ENCODE measurements at regions not wholly inside any gene's neighbourhood (a gene's known extent, or its start where the extent isn't known, plus 50 kb on each side); places are given as distances from the start of the nearest gene placed in this dataset.
A peak's percentile ranks its signal among the peaks of the same experiment; 100 is the strongest.

- Histone ChIP-seq H3K4me1 (no peaks in the 10 kb centered on the region), H3K27me3 (replicated peaks; ENCODE audit: control insufficient read depth, insufficient read depth, low read length) (no peaks in the 10 kb centered on the region), H3K9me3 (no peaks in the 10 kb centered on the region), H3K4me3 (ENCODE audit: low read depth, low read length) (no peak overlapping the region), H3K36me3 (ENCODE audit: control insufficient read depth, insufficient read depth, low read length) (no peaks in the 10 kb centered on the region)
- BruUV-seq (replicated peaks) = no TSS peak
- ChIA-PET POLR2A (no interaction called here), CTCF (no interaction called here)
- Mint-ChIP-seq H3K4me1 (ENCODE audit: low read depth, unreplicated experiment) (no peaks in the 10 kb centered on the region), H3K36me3 (ENCODE audit: insufficient read depth, unreplicated experiment) (no peaks in the 10 kb centered on the region), H3K9me3 (ENCODE audit: unreplicated experiment) (no peaks in the 10 kb centered on the region), H3K4me3 (ENCODE audit: unreplicated experiment) (no peak overlapping the region), H3K27me3 (ENCODE audit: insufficient read depth, unreplicated experiment) (no peaks in the 10 kb centered on the region), H3K27ac (ENCODE audit: unreplicated experiment) (no peak overlapping the region)
- no peak for TF ChIP-seq CTCF (IDR thresholded peaks at IDR 0.05; ENCODE audit: insufficient read depth in 1 of 2, low read depth in 1 of 2, low read length in 1 of 2, severe bottlenecking in 1 of 2, unreplicated experiment in 1 of 2)
- DNase-seq = no peak
- intact Hi-C loops (cut with micrococcal nuclease; ENCODE audit: unreplicated experiment) = loop anchor here (10.0 kb wide), 1 partner anchor 188 kb away; no protein-coding TSS in a partner anchor
Measured at GRCh38 chr12:58172433-58173073, 231.2 kb downstream of the ATP23 start.

DNA sequence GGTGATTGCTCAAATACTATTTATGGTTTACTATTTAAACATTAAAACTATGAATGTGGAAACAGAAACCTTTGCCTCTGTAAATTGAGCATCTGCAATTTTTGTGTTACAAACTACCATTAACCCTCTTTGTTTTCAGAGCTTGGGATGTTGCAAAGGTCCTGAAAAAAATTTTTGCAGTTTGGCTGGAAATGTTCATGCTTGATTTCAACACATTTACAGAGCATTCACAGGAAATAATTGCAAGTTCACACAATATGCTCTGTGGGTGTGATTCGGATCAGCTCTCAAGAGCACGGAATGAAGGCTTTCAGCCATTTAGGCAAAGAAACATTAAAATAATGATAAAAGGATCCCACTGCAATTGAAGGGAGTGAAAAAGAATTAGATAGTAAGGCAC is 232.9 kb downstream of the ATP23 start:
- no peaks in the 10 kb centered on the region for H3K36me3 Mint-ChIP-seq (ENCODE audit: insufficient read depth, unreplicated experiment)
- no peak for TF ChIP-seq CTCF (IDR thresholded peaks at IDR 0.05; ENCODE audit: insufficient read depth in 1 of 2, low read depth in 1 of 2, low read length in 1 of 2, severe bottlenecking in 1 of 2, unreplicated experiment in 1 of 2)
- H3K36me3 ChIP-seq (ENCODE audit: control insufficient read depth, insufficient read depth, low read length) = no peaks in the 10 kb centered on the region
- no peaks in the 10 kb centered on the region for H3K27me3 Mint-ChIP-seq (ENCODE audit: insufficient read depth, unreplicated experiment)
- no peaks in the 10 kb centered on the region for H3K27me3 ChIP-seq (replicated peaks; ENCODE audit: control insufficient read depth, insufficient read depth, low read length)
- no peak overlapping the region for H3K4me3 ChIP-seq (ENCODE audit: low read depth, low read length)
- H3K4me1 Mint-ChIP-seq (ENCODE audit: low read depth, unreplicated experiment) = no peaks in the 10 kb centered on the region
- no peak overlapping the region for H3K27ac Mint-ChIP-seq (ENCODE audit: unreplicated experiment)
- no peak for DNase-seq
- BruUV-seq (replicated peaks) = no TSS peak
- H3K9me3 Mint-ChIP-seq (ENCODE audit: unreplicated experiment) = no peaks in the 10 kb centered on the region
- intact Hi-C loops (cut with micrococcal nuclease; ENCODE audit: unreplicated experiment) = loop anchor here (10.0 kb wide), 1 partner anchor 190 kb away; no protein-coding TSS in a partner anchor
- H3K4me3 Mint-ChIP-seq (ENCODE audit: unreplicated experiment) = no peak overlapping the region
- POLR2A ChIA-PET = no interaction called here
- H3K4me1 ChIP-seq = no peaks in the 10 kb centered on the region
- no peaks in the 10 kb centered on the region for H3K9me3 ChIP-seq
- CTCF ChIA-PET = no interaction called here

DNA sequence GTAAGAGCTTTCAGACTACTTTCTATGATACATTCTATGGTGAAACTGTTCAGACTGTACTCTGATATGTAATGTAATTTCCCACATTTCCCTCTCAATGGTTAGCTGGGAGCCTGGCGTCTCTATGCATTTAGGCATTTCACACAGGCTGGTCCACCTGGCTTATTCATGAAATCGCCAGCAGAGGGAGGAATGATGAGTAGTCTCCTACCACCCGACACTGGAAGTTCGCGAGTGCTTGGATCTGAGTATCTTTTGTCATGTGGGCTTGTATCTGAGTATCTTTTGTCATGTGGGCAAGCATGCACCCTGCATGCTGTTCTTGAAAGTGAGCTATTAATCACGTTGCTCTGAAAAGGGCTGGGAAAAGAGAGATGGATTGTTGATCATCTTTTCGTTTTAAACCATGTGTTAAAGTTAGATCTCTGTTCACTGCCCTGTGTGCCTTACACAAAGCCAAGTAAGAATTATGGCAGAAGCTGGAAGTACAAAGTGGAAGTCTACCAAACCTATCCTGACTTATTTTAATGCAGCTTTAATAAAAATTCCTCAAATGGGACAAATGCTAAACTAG is 235.0 kb downstream of the ATP23 start:
- no peaks in the 10 kb centered on the region for H3K9me3 Mint-ChIP-seq (ENCODE audit: unreplicated experiment)
- DNase-seq = peak; percentile 61 to 69
- H3K4me1 Mint-ChIP-seq (ENCODE audit: low read depth, unreplicated experiment) = no peaks in the 10 kb centered on the region
- CTCF ChIA-PET = no interaction called here
- no peak overlapping the region for H3K4me3 Mint-ChIP-seq (ENCODE audit: unreplicated experiment)
- POLR2A ChIA-PET = no interaction called here
- intact Hi-C loops (cut with micrococcal nuclease; ENCODE audit: unreplicated experiment) = loop anchor here (1.0 to 10.0 kb wide), 3 partner anchors 126 to 974 kb away; no protein-coding TSS in a partner anchor
- H3K36me3 Mint-ChIP-seq (ENCODE audit: insufficient read depth, unreplicated experiment) = no peaks in the 10 kb centered on the region
- no peaks in the 10 kb centered on the region for H3K9me3 ChIP-seq
- no TSS peak for BruUV-seq (replicated peaks)
- no peaks in the 10 kb centered on the region for H3K36me3 ChIP-seq (ENCODE audit: control insufficient read depth, insufficient read depth, low read length)
- H3K27me3 ChIP-seq (replicated peaks; ENCODE audit: control insufficient read depth, insufficient read depth, low read length) = no peaks in the 10 kb centered on the region
- H3K4me3 ChIP-seq (ENCODE audit: low read depth, low read length) = no peak overlapping the region
- no peaks in the 10 kb centered on the region for H3K27me3 Mint-ChIP-seq (ENCODE audit: insufficient read depth, unreplicated experiment)
- TF ChIP-seq CTCF (IDR thresholded peaks at IDR 0.05; ENCODE audit: insufficient read depth in 1 of 2, low read depth in 1 of 2, low read length in 1 of 2, severe bottlenecking in 1 of 2, unreplicated experiment in 1 of 2) = peak; percentile 50 to 56
- H3K27ac Mint-ChIP-seq (ENCODE audit: unreplicated experiment) = no peak overlapping the region
- H3K4me1 ChIP-seq = no peaks in the 10 kb centered on the region
